Small intestine (tissue), 7 donors: ENCODE measurements at regions not wholly inside any gene's neighbourhood (a gene's known extent, or its start where the extent isn't known, plus 50 kb on each side); places are given as distances from the start of the nearest gene placed in this dataset.
A peak's percentile ranks its signal among the peaks of the same experiment; 100 is the strongest.

Experiments used
- DNase-seq, 2 donors: peaks; one replicate each; pipeline versions ENCODE4 v3.0.0 to v3.0.0-alpha.2; 2013
- FAIRE-seq: peaks from 2 replicates; lab custom pipeline; 2012; peaks lifted over from hg19 to GRCh38; lab: Jason Lieb, UNC
- H3K27ac ChIP-seq, 3 donors: one replicate each; pipeline ENCODE4 v1.5.1; 2013; ENCODE audit warnings: low read length in 2 of 3, mild to moderate bottlenecking in 2 of 3, control low read depth in 1 of 3, inconsistent platforms in 1 of 3, low read depth in 1 of 3, moderate library complexity in 1 of 3
- H3K27me3 ChIP-seq, 3 donors: one replicate each; pipeline ENCODE4 v1.6.1; 2013; ENCODE audit warnings: low read length in 3 of 3, inconsistent platforms in 1 of 3; ENCODE audit not compliant: control insufficient read depth in 3 of 3, insufficient read depth in 3 of 3
- H3K36me3 ChIP-seq, 3 donors: one replicate each; pipeline ENCODE4 v1.6.1; 2013; ENCODE audit warnings: low read length in 3 of 3, inconsistent platforms in 1 of 3, low read depth in 1 of 3, mild to moderate bottlenecking in 1 of 3, moderate library complexity in 1 of 3; ENCODE audit not compliant: control insufficient read depth in 3 of 3, insufficient read depth in 2 of 3
- H3K4me1 ChIP-seq, 3 donors: one replicate each; pipeline ENCODE4 v1.6.1; 2013; ENCODE audit warnings: low read length in 2 of 3, inconsistent platforms in 1 of 3, low read depth in 1 of 3, mild to moderate bottlenecking in 1 of 3, moderate library complexity in 1 of 3; ENCODE audit not compliant: control insufficient read depth in 3 of 3, insufficient read depth in 2 of 3
- H3K4me3 ChIP-seq, 3 donors: one replicate each; pipeline ENCODE4 v1.5.1; 2013; ENCODE audit warnings: low read length in 3 of 3, control low read depth in 1 of 3, inconsistent platforms in 1 of 3, low read depth in 1 of 3, mild to moderate bottlenecking in 1 of 3, moderate library complexity in 1 of 3
- H3K9me3 ChIP-seq, 2 donors: one replicate each; pipeline ENCODE4 v1.6.1; 2013; ENCODE audit warnings: low read depth in 1 of 2, low read length in 1 of 2; ENCODE audit not compliant: control insufficient read depth in 2 of 2, insufficient read depth in 1 of 2
- WGBS, 3 donors: extraction: QIAGEN DNeasy Blood & Tissue Kit; methylation state at CpG; one replicate each; pipeline ENCODE4 v1.1.7; 2013; 5-methylcytosine and 5-hydroxymethylcytosine counted together
- donor health status: healthy with polysubstance abuse.
- donor health status: control.
- donor health status: control.
- donor health status: Bipolar disorder and iron deficiency.
- donor health status: healthy.

- H3K27ac ChIP-seq, result no peak overlapping the region
- 70 to 82% (median 80%) methylated on average over 5 of the region's 5 CpGs for WGBS, 3 donors
- H3K27me3 ChIP-seq, result peaks cover 0 to 3% (median 0%) of the 10 kb centered on the region in 3 donors
- H3K36me3 ChIP-seq, result no peaks in the 10 kb centered on the region
- DNase-seq, result no peak
- FAIRE-seq, result no peak
- H3K9me3 ChIP-seq, result no peaks in the 10 kb centered on the region
- H3K4me1 ChIP-seq, result peaks cover 0 to 5% (median 0%) of the 10 kb centered on the region in 3 donors
- H3K4me3 ChIP-seq, result no peak overlapping the region
These were observed 107.4 kb downstream of the TBX19 start for GRCh38 chr1:168387781-168388760.

DNA sequence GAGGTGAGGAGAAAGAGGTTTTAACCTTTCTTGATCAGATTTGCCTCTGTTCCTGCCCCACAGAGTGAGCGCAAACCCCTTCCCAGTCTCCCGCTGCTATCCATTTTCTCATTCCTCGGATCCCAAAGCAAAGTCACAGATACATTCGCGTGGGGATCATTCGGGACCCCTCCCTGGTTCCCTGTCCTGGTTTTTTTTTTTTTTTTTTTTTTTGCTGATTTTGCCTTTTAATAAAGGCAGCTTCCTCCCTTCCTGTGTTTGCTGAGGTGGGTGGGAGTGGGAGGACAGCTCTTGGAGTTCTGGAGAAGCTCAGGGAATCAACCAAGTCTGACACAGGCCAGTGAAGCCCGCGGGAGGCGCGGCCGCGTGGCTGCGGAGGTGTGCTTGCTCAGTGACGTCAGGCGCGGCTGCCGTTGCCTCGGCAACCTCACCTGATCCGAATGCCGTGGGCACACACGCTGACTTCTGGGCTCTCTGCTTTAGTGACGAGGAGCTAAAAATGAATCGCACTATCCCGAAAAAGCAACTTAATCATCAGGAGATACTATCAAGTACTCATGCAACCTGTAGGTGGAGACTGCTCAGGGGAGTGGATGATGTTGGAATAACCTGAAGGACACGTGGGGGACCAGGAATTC, 106.4 kb downstream of the TBX19 start:
- 18 to 32% (median 22%) methylated on average over 25 of the region's 25 CpGs for WGBS, 3 donors
- H3K4me3 ChIP-seq, result no peak overlapping the region
- no peak overlapping the region for H3K27ac ChIP-seq
- H3K27me3 ChIP-seq, result peaks cover 0 to 3% (median 0%) of the 10 kb centered on the region in 3 donors
- H3K36me3 ChIP-seq, result no peaks in the 10 kb centered on the region
- DNase-seq (peak; percentile 41 to 82), FAIRE-seq (no peak)
- H3K9me3 ChIP-seq, result no peaks in the 10 kb centered on the region
- H3K4me1 ChIP-seq, result peaks cover 0 to 5% (median 0%) of the 10 kb centered on the region in 3 donors

- DNase-seq (no peak), FAIRE-seq (no peak)
- H3K36me3 ChIP-seq, result no peaks in the 10 kb centered on the region
- peaks cover 0 to 3% (median 0%) of the 10 kb centered on the region in 3 donors for H3K27me3 ChIP-seq
- 66 to 71% (median 68%) methylated on average over 2 of the region's 2 CpGs for WGBS, 3 donors
- no peak overlapping the region for H3K27ac ChIP-seq
- H3K4me1 ChIP-seq, result peaks cover 0 to 5% (median 0%) of the 10 kb centered on the region in 3 donors
- H3K4me3 ChIP-seq, result no peak overlapping the region
- no peaks in the 10 kb centered on the region for H3K9me3 ChIP-seq
These were observed 105.8 kb downstream of the TBX19 start for GRCh38 chr1:168386492-168386891.

DNA sequence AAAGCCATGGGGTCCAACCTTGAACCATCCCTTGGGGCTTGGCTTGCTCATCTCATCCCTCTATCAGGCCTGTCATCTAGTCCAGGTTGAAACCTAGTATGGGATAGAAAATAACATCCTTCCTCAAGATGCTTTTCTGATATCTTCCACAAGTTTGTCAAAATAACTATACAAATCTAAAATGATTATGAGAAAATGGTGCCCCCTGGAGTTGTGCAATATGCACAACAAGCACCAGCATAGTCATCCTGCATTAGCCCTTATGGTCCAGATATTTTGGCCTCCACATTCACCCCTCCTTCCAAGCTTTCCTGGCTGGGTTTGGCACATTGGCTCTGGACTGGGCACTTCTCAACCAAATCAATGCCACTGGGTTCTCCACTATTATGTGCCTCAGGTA, 101.2 kb downstream of the TBX19 start:
- H3K27ac ChIP-seq, result no peak overlapping the region
- H3K4me3 ChIP-seq, result no peak overlapping the region
- peaks cover 0 to under 1% (median 0%) of the 10 kb centered on the region in 3 donors for H3K4me1 ChIP-seq
- DNase-seq, result no peak
- H3K36me3 ChIP-seq, result no peaks in the 10 kb centered on the region
- no peak for FAIRE-seq
- H3K9me3 ChIP-seq, result no peaks in the 10 kb centered on the region
- no peaks in the 10 kb centered on the region for H3K27me3 ChIP-seq

DNA sequence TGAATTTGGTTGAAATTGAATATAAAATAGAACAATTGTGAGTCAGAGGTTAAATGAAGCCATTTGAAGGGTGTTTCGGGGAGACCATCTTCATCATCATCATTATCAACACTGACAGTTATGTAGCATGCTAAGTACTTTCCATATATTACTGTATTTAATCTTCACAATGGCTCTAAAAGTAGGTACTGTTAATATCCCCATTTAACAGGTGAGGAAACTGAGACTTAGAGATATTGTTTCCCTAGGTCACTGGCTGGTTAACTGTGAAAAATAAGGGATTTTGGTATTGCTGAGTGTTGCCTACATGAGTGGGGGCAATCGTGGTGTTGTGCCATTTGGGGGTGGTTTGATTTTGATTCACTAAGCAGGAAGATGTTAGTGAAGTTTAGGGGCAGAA, 100.3 kb downstream of the TBX19 start:
- H3K36me3 ChIP-seq, result no peaks in the 10 kb centered on the region
- no peak overlapping the region for H3K27ac ChIP-seq
- FAIRE-seq, result no peak
- no peaks in the 10 kb centered on the region for H3K9me3 ChIP-seq
- H3K4me1 ChIP-seq, result peaks cover 0 to 2% (median 0%) of the 10 kb centered on the region in 3 donors
- no peak for DNase-seq
- WGBS, 3 donors, result 74 to 80% (median 78%) methylated on average over 2 of the region's 2 CpGs
- no peaks in the 10 kb centered on the region for H3K27me3 ChIP-seq
- H3K4me3 ChIP-seq, result no peak overlapping the region

DNA sequence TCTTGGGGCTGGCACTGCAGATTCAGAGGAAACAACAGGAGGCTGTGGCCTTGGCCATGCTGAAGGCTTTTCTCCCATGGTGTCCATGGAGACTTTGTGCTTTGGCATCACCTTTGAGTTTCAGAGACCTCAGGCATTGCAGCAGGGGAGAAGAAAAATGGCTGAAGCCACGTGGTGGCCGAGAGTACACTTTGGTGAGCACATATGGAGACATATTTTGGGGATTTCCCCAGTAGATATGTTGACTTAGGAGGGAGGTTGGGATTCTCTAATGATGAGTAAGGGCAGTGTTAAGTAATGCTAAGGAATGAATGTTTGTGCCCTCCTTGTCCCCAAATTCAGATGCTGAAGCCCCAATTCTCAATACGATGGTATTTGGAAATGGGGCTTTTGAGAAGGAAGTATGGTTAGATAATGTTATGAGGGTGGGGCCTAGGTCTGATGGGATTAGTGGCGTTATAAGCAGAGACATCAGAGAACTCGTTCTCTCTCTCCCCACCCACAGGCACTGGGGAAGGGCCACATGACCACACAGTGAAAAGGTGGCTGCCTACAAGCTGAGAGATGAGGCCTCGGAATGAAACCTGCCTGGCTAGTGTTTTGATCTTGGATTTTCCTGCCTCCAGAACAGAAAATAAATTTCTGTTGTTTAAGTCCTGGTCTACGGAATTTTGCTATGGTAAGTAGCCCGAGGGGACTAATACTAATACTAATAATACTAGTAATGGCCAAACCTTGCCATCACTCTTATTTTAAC, 98.6 kb downstream of the TBX19 start:
- 84 to 92% (median 89%) methylated on average over 8 of the region's 8 CpGs for WGBS, 3 donors

DNA sequence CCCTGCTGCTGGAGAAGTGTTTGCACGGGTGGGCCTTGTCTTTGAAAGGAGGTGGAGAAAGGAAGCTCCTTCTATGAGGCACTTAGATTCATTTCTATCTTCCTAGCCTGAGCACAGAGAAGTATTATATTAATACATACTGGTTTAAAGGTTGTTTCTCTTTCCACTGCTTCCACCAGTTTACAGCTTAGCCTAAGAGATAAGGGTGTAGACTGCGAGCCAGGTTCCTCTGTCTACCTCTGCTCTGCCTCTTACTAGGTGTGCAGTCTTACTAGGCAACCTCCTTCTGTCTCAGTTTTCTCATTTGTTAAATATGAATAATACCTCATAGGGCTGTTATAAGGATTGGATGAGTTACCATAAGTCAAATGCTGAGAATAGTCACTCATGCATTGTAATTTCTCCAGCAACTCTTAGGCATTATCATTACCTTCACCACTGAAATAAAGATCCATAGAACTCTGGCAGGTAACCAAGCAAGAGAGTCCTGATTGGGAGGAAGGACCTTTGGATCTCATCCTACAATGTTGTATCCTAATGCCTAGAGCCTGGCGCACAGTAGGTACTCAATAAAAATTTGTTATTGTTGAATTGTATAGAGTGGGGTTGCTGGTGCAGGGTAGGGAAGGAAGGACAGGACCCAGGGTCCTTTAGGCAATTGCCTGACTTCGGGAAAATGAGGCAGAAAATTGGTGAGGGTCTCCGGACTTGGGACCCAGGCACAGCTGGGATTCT, 95.1 kb downstream of the TBX19 start:
- peaks cover 0 to 12% (median 0%) of the 10 kb centered on the region in 3 donors for H3K4me1 ChIP-seq
- WGBS, 3 donors, result 53 to 74% (median 64%) methylated on average over 5 of the region's 5 CpGs
- no peak overlapping the region for H3K27ac ChIP-seq
- H3K36me3 ChIP-seq, result no peaks in the 10 kb centered on the region
- H3K27me3 ChIP-seq, result no peaks in the 10 kb centered on the region
- FAIRE-seq (no peak), DNase-seq (peak; percentile 56 to 58)
- H3K4me3 ChIP-seq, result no peak overlapping the region
- H3K9me3 ChIP-seq, result no peaks in the 10 kb centered on the region

More for the DNA sequence above, 98.6 kb downstream of the TBX19 start:
- H3K27me3 ChIP-seq, result no peaks in the 10 kb centered on the region
- no peak overlapping the region for H3K27ac ChIP-seq
- no peaks in the 10 kb centered on the region for H3K36me3 ChIP-seq
- FAIRE-seq (no peak), DNase-seq (no peak)
- peaks cover 0 to 12% (median 0%) of the 10 kb centered on the region in 3 donors for H3K4me1 ChIP-seq
- H3K4me3 ChIP-seq, result no peak overlapping the region
- no peaks in the 10 kb centered on the region for H3K9me3 ChIP-seq
